Uterus (tissue), 3 donors: ENCODE measurements at regions not wholly inside any gene's neighbourhood (a gene's known extent, or its start where the extent isn't known, plus 50 kb on each side); places are given as distances from the start of the nearest gene placed in this dataset.
"Not testable (repeated sequence)": the region's sequence is repeated elsewhere in the genome, so short reads cannot be mapped to it uniquely, and the experiment has no call there.

Experiments used
- DNase-seq, 2 donors: peaks; one replicate each; pipeline ENCODE4 v3.0.0-alpha.2; 2019 to 2020
- H3K27ac ChIP-seq, 2 donors: fragments of 200-600 bp; sonication (generic); 1 replicate in 1 of 2; 2 replicates in 1 of 2; pipeline ENCODE4 v1.5.1; 2016 to 2018
- H3K27me3 ChIP-seq, 2 donors: fragments of 200-600 bp; sonication (generic); one replicate each; pipeline ENCODE4 v1.5.1; 2018 to 2019; ENCODE audit warnings: control low read depth in 1 of 2
- H3K36me3 ChIP-seq, 2 donors: fragments of 200-600 bp; sonication (generic); one replicate each; pipeline ENCODE4 v1.5.1; 2019; ENCODE audit warnings: control low read depth in 1 of 2
- H3K4me1 ChIP-seq, 2 donors: fragments of 200-600 bp; sonication (generic); one replicate each; pipeline ENCODE4 v1.5.1; 2018 to 2019; ENCODE audit warnings: control low read depth in 1 of 2
- H3K4me3 ChIP-seq, 2 donors: fragments of 200-600 bp; sonication (generic); 1 replicate in 1 of 2; 2 replicates in 1 of 2; pipeline ENCODE4 v1.5.1; 2018 to 2019; ENCODE audit warnings: mild to moderate bottlenecking in 1 of 2
- H3K9me3 ChIP-seq, 2 donors: fragments of 200-600 bp; sonication (generic); one replicate each; pipeline ENCODE4 v1.5.1; 2019; ENCODE audit warnings: control low read depth in 1 of 2
- CTCF ChIP-seq, 4 experiments: fragments of 200-600 bp in 2 of 4; fragments of 450-650 bp in 2 of 4; sonication (generic) in 2 of 4; IDR thresholded peaks; one replicate each; pipeline ENCODE4 v1.5.1; 2016 to 2019; ENCODE audit warnings: antibody characterized with exemption in 4 of 4, mild to moderate bottlenecking in 2 of 4, moderate library complexity in 1 of 4
- POLR2A ChIP-seq, 2 donors: fragments of 450-650 bp; IDR thresholded peaks; one replicate each; pipeline ENCODE4 v1.6.1; 2016; ENCODE audit warnings: antibody characterized with exemption in 2 of 2, mild to moderate bottlenecking in 1 of 2, moderate library complexity in 1 of 2
- intact Hi-C: fragments of 100-400 bp; cut with DNase I; formaldehyde crosslinking; loops from one replicate; pipeline ENCODE4 v1.15.1; 2023; ENCODE audit warnings: low total_unique reads
- donor health status: DM: yes; HTN: yes; CAD: no.

- no peak for TF ChIP-seq POLR2A (IDR thresholded peaks at IDR 0.05)
- no peak for TF ChIP-seq CTCF (IDR thresholded peaks at IDR 0.05)
- intact Hi-C loops = no loop called here
- no peak overlapping the region for H3K4me3 ChIP-seq
- H3K27me3 ChIP-seq = no peaks in the 10 kb centered on the region
- no peaks in the 10 kb centered on the region for H3K9me3 ChIP-seq
- H3K4me1 ChIP-seq = no peaks in the 10 kb centered on the region
- H3K27ac ChIP-seq = no peak overlapping the region
- DNase-seq = no peak
- no peaks in the 10 kb centered on the region for H3K36me3 ChIP-seq
These were observed 1219.4 kb downstream of the TYW1 start for GRCh38 chr7:68216051-68216450.

- no peak overlapping the region for H3K27ac ChIP-seq
- intact Hi-C loops = no loop called here
- TF ChIP-seq POLR2A (IDR thresholded peaks at IDR 0.05) (no peak), CTCF (IDR thresholded peaks at IDR 0.05) (no peak)
- no peaks in the 10 kb centered on the region for H3K4me1 ChIP-seq
- no peaks in the 10 kb centered on the region for H3K36me3 ChIP-seq
- no peaks in the 10 kb centered on the region for H3K27me3 ChIP-seq
- no peak for DNase-seq
- H3K9me3 ChIP-seq = no peaks in the 10 kb centered on the region
- H3K4me3 ChIP-seq = no peak overlapping the region
These were observed 1220.8 kb downstream of the TYW1 start for GRCh38 chr7:68217426-68217825.

GRCh38 chr7:68218461-68218860 is 1221.8 kb downstream of the TYW1 start:
- no peaks in the 10 kb centered on the region for H3K27me3 ChIP-seq
- intact Hi-C loops = no loop called here
- H3K9me3 ChIP-seq = no peaks in the 10 kb centered on the region
- no peak overlapping the region for H3K27ac ChIP-seq
- no peaks in the 10 kb centered on the region for H3K36me3 ChIP-seq
- TF ChIP-seq POLR2A (IDR thresholded peaks at IDR 0.05) (no peak), CTCF (IDR thresholded peaks at IDR 0.05) (no peak)
- no peak for DNase-seq
- H3K4me1 ChIP-seq = no peaks in the 10 kb centered on the region
- no peak overlapping the region for H3K4me3 ChIP-seq

- Histone ChIP-seq H3K27ac (no peak overlapping the region), H3K4me1 (peaks cover 0 to 4% of the 10 kb centered on the region in 2 donors), H3K27me3 (no peaks in the 10 kb centered on the region), H3K9me3 (no peaks in the 10 kb centered on the region), H3K4me3 (no peak overlapping the region), H3K36me3 (no peaks in the 10 kb centered on the region)
- TF ChIP-seq POLR2A (IDR thresholded peaks at IDR 0.05) = no peak
- no peak for TF ChIP-seq CTCF (IDR thresholded peaks at IDR 0.05)
- DNase-seq = no peak
- intact Hi-C loops = no loop called here
These were observed 1225.7 kb downstream of the TYW1 start for GRCh38 chr7:68222311-68222710.

GRCh38 chr7:68224041-68224741 is 1227.6 kb downstream of the TYW1 start:
- intact Hi-C loops = no loop called here
- TF ChIP-seq POLR2A (IDR thresholded peaks at IDR 0.05) (no peak), CTCF (IDR thresholded peaks at IDR 0.05) (no peak)
- no peak for DNase-seq
- no peaks in the 10 kb centered on the region for H3K27me3 ChIP-seq
- H3K4me3 ChIP-seq = no peak overlapping the region
- peaks cover 0 to 4% of the 10 kb centered on the region in 2 donors for H3K4me1 ChIP-seq
- no peaks in the 10 kb centered on the region for H3K36me3 ChIP-seq
- no peaks in the 10 kb centered on the region for H3K9me3 ChIP-seq
- no peak overlapping the region for H3K27ac ChIP-seq

- H3K9me3 ChIP-seq, H3K4me1 ChIP-seq, DNase-seq, H3K27me3 ChIP-seq, H3K36me3 ChIP-seq, H3K27ac ChIP-seq, H3K4me3 ChIP-seq, intact Hi-C loops: not testable (repeated sequence)
These were observed 1234.4 kb downstream of the TYW1 start for GRCh38 chr7:68231011-68231410.
